NCI-H345 treated with DMSO at 0.1 percent for 48 hours (cell line): ENCODE measurements at regions not wholly inside any gene's neighbourhood (a gene's known extent, or its start where the extent isn't known, plus 50 kb on each side); places are given as distances from the start of the nearest gene placed in this dataset.
A peak's percentile ranks its signal among the peaks of the same experiment; 100 is the strongest.
"Not testable (repeated sequence)": the region's sequence is repeated elsewhere in the genome, so short reads cannot be mapped to it uniquely, and the experiment has no call there.

Experiments used
- DNase-seq: peaks from one replicate; lab custom pipeline; 2025; ENCODE audit not compliant: unreplicated experiment; lab: John Stamatoyannopoulos, UW

DNA sequence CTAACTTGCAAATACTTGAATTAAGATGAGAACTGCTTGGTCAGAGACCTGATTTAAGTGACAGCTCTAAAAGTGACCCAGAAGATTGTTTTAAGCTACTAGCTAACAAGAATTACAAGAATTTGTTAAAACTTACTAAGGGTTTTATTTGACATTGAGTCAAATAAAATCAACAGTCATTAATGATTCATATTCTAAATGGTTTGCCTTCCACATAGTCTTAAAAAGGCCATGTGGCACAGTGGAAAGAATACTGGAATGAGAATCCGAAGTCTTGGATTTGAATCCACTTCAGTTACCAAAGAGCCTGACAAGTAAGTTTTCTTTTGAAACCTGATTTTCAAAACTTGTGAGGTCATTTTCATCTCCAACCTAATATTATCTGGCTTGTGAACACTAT lies 489.3 kb downstream of the ADCYAP1 start:
- no peak for DNase-seq

DNA sequence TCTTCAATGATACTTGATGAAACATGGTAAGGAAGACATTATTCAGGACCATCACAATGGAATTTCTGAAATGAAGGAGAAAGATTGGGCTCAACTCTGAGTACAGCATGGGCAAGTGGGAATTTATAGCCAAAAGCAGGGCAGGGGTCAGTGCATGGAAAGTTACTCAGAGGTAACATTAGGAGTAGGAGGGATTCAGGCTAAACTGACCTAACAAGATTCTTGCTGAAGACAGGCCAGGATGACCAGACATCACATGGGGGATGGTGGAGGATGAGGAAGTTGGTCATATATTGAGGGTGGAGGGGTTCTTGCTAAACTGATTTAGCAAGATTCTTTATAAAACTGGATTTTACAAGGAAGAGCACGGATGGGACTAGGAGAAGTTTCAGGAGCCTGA lies 489.8 kb downstream of the ADCYAP1 start:
- no peak for DNase-seq

DNA sequence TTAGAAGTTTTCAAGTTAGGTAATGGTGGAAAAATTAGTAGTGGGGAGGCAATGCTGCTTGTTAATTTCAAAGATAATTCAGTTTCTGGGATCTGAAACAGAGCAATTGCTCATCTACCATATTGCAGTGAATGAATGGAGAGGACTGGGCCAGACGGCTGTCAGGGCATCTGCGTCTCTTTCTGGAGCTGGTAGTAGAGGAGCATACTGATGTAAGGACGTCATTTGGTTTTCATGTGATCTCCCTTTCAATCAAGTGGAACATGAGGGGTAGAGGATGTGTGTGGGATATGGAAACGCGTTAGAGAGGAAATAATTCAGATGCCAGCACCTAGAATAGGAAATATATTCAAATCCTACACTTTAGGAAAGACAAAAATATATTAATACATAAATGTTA lies 490.3 kb downstream of the ADCYAP1 start:
- no peak for DNase-seq

DNA sequence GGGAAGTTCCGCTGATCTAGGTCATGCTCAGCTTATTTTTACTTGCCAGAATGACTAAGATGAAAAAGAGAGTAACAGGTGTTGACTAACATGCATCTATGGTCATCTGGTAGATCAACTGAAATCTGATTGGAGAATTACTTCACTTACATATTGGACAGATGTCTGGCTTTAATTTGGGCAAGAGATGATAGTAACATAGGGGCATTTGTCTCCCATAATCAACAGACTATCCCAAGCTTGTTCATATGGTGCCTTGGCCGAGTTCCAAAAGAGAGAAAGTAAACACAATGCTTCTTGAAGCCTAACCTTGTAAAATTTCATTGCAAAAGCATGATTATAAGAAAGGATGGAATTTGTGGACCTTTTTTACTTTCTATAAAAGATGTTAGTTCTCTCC lies 503.7 kb downstream of the ADCYAP1 start:
- peak; percentile 34 for DNase-seq

DNA sequence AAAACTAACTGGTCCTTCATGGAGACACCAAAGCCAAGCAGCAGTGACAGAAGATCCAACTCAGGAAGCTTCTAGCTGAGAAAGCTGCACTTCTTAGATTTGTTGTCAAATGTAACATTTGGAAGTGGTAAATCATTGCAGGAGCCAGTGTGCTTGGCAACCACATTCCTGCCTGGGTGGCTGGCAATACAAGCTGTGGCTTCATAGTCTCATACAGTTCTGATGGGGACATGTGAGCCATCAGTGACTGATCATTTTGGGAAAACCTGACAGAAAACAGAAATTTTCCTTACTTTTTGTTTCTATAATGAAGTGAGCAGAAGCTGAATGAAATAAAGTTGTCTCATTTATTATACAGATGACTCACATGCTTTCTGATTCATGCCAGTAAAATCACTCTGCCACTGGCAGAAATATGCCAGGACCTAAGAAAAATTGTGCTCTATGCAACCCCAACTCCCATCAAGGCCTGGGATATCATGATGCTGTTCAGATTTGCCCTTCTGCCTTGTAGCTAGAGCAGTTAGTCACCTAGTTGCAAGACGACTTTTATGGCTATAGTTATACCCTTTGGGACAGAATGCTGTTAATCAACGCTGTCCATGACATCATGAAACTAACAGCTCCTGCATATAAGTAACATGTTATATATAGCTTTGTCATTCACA lies 508.1 kb downstream of the ADCYAP1 start:
- DNase-seq = no peak

DNA sequence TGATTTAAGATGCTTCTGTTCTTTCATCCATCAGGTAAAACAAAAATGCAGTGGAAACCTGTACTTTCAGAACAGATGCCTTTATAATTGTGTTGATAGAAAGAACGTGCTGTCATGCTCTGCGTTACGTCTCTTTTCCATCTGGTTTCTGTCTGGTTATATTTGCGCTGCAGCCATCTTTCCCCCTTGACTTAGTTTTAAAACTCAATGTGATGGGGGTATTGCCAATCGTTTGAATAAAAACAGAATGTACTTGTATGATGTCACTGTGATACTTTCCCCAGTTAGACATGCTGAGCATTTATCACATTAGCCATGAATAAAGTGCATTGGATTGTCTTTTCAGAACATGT lies 508.6 kb downstream of the ADCYAP1 start:
- DNase-seq = no peak

DNA sequence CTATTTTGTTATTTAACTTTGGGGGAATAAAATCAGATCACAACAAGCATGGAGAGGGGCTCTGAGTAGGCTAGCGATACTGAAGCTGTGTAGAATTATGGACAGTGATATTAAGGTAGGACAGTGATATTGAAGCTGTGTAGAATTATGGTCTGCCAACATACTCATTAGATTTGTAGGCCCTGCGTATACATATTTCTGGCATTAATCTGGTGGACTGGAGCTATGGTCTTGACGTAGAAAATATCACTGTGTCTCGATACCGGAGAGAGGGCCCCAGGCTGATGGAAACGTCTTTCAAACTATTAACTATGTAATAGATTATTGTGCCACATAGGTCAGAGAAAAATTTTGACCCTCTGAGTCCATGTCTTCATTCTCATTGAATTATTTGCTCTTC lies 511.4 kb downstream of the ADCYAP1 start:
- DNase-seq = no peak

DNA sequence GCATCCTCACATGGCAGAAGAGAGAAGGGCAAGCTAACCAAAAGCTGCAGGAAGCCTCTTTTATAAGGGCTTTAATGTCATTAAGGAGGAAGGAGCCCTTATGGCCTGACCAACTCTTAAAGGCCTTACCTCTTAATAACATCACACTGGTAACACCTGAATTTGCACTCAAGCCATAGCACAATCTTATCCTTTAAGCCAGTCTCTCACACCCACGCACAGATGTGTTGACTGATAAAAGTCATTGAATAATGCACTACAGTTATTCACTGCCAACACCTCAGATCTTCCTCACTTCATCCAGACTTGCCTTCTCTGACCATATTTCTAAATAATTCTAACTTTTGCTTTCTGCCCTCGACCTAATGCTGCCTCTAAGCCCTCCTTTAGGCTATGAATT lies 516.8 kb downstream of the ADCYAP1 start:
- no peak for DNase-seq

DNA sequence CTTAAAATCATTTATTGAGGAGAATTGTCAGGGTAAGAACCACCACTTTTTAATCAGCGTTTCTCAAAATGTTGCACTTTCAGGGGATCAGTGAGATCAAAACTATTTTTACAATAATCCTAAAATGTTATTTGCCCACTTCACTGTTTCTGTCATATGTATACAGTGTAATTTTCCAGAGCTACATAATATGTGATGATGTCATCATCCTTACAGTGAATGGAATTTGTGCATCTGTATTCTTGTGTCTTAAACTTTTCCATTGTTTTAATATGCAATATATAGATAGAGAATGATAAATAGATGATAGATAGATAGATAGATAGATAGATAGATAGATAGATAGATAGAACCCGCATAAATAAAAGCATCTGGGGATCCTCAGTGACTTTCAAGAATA lies 518.0 kb downstream of the ADCYAP1 start:
- DNase-seq = no peak

DNA sequence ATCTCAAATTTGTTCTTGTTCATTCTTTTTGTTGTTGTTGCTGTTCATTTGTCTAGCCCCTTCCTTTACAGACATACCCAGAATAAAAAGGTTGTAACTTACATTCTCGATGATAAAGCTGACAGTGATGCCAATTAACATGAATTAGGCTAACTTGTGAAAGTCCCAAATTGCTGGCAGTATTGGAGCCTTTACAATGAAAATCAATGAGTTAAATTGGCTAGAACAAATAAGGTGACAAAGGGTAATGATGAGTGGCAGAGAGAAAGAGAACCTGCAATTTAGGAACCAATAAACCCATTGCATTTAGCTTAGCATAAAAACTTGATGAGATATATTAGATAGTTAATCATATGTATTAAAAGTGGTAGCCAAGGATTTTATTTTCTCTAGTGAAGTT lies 521.0 kb downstream of the ADCYAP1 start:
- no peak for DNase-seq

DNA sequence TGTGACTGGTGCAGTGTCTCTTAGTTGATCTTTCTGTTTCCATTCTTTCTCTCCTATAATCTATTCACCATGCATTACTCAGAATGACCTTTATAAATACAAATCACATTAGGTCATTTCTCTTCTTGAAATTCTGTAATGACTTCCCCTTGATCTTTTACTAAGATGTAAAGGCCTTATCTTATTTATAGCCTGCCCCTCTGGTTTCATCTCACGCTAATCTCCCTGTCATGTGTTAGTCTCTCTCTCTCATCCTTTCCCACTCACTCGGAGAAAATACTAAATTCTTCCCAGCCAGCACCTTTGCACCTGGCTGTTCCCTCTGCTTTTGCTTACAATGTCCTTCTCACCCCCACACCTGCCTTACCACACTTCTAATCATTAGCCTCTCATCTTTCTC lies 530.8 kb downstream of the ADCYAP1 start:
- DNase-seq = no peak

DNA sequence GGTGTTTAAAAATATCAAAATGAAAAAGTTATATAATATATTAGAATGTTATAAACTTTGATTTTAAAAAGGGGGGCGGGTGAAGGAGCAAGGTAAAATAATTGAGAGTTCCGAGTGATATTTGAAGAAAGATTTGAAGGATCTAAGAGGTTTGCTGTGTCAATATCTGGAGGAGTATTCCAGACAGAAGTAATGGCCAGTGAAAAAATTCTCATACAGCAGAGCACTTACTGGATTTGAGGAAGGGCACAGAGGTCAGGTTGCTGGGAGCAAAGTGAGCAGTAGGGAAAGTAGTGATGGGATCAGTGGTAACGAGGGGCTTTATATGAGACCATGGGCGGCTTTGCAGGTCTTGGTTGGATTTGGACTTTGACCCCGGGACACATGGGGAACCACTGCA lies 531.5 kb downstream of the ADCYAP1 start:
- DNase-seq = no peak

DNA sequence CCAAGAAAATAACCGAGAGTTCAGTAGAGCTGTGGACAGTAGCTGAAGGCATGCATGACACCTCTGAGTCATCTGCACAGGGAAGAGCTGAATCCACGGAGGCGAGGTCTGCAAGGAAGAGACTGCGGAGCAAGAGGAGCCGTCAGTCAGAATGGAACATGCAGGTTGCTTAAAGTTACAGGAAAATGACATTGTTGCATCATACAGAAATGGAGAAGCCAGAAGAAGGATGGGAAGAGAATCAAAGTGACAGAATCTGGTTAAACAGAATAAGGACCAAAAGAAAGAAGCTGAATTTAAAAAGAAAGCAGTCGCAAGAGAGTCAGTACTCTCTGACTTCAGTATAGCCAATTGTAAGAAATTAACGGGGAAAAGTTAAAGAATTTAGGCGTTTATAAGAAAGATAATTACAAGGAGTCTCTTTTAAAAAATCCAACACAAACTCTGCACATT lies 533.8 kb downstream of the ADCYAP1 start:
- DNase-seq = no peak

DNA sequence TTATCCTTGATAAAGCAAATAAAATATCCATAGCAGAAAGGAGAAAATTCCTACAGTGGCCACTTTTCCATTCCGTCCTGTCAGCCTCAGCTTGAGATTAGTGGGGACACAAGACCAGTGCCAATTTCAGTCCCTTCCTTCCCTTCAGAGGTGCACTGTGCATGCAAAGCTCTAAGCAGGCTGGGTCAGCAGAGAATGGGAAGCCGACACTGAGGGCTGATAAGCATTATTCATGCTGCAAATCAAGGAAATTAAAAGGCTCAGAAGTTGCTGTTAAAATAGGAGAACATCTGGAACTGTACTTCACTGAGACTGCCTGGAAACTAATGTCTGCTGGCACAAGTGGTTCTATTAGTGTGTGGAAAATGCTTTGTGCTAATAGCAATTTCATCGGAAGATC lies 534.3 kb downstream of the ADCYAP1 start:
- DNase-seq = no peak

DNA sequence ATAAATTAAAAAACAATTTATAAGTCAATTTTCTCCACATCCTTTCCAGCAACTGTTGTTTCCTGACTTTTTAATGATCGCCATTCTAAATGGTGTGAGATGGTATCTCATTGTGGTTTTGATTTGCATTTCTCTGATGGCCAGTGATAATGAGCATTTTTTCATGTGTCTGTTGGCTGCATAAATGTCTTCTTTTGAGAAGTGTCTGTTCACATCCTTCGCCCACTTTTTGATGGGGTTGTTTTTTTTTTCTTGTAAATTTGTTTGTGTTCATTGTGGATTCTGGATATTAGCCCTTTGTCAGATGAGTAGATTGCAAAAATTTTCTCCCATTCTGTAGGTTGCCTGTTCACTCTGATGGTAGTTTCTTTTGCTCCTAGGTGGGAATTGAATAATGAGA lies 539.4 kb downstream of the ADCYAP1 start:
- not testable (repeated sequence) for DNase-seq

DNA sequence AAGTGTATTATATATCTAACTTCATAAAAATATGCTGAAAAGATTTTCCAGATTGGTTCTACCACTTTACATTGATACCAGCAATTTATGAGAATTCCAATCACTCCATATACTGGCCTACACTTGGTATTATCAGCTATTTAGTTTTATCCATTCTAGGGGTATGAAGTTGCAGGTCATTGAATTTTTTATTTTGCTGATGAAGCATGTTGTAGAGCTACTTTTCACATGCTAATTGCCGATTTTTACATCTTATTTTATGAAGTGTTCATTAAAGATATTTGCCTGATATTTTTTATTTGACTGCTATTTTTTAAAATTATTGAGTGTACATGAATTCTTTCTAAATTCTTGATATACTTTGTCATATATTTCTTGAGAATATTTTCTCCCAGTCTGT lies 542.1 kb downstream of the ADCYAP1 start:
- no peak for DNase-seq

DNA sequence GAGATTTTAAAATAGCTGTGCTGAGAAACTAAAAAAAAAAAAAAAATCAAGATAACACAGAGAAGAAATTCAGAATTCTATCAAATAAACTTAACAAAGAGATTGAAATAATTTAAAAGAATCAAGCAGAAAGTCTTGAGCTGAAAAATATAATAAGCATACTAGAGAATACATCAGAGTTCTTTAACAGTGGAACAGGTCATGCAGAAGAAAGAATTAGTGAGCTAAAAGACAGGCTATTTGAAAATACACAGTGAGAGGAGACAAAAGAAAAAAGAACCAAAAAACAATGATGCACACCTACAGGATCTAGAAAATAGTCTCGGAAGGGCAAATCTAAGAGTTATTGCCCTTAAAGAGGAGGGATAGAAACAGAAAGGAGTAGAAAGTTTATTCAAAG lies 548.1 kb downstream of the ADCYAP1 start:
- DNase-seq = no peak

DNA sequence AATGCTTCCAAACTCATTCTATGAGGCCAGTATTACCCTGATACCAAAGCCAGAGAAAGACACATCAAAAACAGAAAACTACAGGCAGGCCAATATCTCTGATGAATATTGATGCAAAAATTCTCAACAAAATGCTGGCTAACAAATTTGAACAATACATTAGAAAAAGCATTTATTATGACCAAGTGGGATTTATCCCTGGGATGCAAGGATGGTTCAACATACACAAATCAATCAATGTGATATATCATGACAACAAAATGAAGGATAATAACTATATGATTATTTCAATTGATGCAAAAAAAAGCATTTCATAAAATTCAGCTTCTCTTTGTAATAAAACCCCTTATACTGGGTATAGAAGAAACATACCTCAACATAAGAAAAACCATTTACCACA lies 550.9 kb downstream of the ADCYAP1 start:
- no peak for DNase-seq

DNA sequence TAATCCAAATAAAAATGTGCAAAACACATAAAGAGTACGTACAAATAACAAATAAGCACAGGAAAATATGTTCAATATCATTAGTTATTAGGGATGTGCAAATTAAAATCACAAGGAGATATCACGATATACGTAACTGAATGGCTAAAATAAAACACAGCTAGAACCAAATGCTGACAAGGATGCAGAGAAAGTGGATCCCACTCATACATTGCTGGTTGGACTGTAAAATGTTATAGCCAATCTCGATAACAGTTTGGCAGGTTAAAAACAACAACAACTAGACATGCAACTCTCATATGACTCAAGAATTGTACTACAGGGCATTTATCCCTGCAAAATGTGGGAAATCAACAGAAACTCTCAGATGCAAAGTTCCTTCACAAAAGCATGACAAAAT lies 553.9 kb downstream of the ADCYAP1 start:
- no peak for DNase-seq

DNA sequence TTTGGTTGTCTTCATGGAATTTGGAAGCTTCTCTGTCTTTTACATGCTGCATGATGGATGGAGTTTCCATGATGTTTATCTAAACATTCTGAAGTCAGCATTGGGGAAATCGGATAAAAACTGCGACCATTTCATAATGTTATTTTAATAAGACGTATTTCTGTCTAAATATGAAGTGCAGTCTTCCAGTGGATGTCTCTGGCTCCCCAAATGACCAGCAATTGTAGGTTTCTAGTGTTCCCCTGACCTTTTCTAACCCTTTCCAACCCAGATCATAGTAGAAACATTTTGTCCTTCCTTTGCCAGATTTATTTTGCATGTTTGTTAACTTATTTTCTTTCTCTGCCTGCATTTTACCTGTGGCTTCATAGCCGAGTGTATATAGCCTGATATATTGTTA lies 559.3 kb downstream of the ADCYAP1 start:
- DNase-seq = no peak

DNA sequence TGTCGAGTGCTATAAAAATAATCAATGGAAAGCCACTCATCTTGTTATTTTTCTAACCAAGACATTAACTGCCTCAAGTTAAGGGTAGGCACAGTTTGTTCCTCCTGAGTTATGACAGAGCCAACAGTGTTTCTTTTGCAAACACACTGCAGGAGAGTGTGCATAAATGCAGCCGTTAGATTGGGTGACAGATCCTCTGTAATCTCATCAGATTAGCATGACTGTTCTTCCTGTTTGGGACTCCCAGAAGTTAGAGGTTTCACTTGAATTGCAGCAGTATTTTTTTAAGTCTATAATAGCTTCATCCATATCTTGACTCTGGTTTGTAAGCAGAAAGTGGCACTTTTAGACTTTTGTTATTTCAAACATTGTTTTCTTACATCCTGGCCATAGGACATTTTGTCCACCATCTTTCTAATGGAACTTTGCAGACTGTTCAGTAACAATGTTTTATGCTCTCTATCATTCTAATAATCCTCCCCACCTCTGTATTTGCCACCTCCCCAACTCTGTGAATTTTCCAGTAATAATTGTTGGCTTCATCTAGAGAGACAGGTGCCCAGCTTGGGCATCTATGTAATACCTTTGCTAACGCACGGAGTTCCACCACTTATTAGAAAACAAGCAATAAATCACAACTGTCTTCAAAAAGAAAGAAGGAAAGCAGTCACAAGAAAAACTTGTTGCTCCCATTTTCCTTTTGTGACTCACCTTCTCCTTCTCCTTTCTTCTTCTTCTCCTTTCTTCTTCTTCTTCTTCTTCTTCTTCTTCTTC lies 560.0 kb downstream of the ADCYAP1 start:
- DNase-seq = no peak

DNA sequence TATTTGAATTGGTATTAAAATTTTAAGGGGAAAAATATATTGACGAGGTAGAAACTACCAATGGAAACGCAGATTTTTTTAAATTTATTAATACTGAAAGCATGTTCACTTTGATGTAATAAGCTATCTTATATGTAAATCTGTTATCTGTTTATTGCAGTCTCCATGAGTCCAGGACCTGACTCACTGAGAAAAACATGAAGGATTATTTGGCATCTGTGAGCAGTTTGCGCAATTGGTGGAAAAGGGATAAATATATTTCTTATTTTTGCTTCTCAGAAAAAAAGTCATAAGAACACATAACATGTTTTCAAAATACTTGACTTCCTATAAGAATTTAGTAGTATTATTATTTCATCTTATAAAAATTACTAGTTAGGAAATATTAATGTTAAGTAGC lies 561.4 kb downstream of the ADCYAP1 start:
- no peak for DNase-seq

DNA sequence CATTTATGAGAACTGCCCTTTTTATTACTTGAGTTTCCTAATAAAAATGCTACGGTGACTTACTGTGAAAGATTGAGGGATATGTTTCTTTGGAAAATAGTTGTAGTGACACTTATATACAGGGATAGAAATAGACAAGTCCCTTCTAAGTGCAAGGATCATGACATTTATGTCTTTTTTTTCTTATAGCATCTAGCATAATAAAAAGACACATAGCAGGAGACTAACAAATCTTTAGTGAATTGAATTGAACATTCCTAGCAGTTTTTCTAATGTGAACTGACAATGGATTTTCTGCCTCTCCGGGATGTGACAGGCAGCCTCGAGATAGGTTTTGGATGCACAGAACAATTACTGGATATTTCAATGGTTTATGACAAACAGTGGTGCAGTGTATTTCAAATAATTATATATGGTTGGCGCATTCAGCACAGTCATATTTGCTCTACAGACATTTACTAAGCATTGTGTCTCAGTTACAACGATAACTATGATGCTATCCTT lies 562.8 kb downstream of the ADCYAP1 start:
- no peak for DNase-seq
